HFFc6 (cell line): ENCODE measurements at regions not wholly inside any gene's neighbourhood (a gene's known extent, or its start where the extent isn't known, plus 50 kb on each side); places are given as distances from the start of the nearest gene placed in this dataset.

Experiments
- DNase-seq: peaks from one replicate; pipeline ENCODE4 v3.0.0-alpha.2; 2018
- H3K27ac Mint-ChIP-seq: 2 replicates; pipeline ENCODE4 v1.8.0; 2020; ENCODE audit warnings: mild to moderate bottlenecking, mixed read lengths
- H3K27me3 Mint-ChIP-seq: 2 replicates; pipeline ENCODE4 v1.8.0; 2021; ENCODE audit warnings: mild to moderate bottlenecking, moderate library complexity, mixed read lengths; ENCODE audit not compliant: insufficient read depth
- H3K36me3 Mint-ChIP-seq: 2 replicates; pipeline ENCODE4 v1.8.0; 2021; ENCODE audit warnings: low read depth, mixed read lengths
- H3K4me1 Mint-ChIP-seq: 2 replicates; pipeline ENCODE4 v1.8.0; 2020; ENCODE audit warnings: low read depth, mixed read lengths
- H3K4me3 Mint-ChIP-seq: 2 replicates; pipeline ENCODE4 v1.8.0; 2020; ENCODE audit warnings: mild to moderate bottlenecking, moderate library complexity, mixed read lengths
- H3K9me3 Mint-ChIP-seq: 2 replicates; pipeline ENCODE4 v1.8.0; 2020; ENCODE audit warnings: mild to moderate bottlenecking, mixed read lengths
- TF ChIP-seq, protein P1 (sequence below): fragments of 200-600 bp; sonication (generic); IDR thresholded peaks from 2 replicates; pipeline ENCODE4 v1.5.0; 2021; ENCODE audit warnings: antibody characterized with exemption, mild to moderate bottlenecking

- TF ChIP-seq, protein P1, sequence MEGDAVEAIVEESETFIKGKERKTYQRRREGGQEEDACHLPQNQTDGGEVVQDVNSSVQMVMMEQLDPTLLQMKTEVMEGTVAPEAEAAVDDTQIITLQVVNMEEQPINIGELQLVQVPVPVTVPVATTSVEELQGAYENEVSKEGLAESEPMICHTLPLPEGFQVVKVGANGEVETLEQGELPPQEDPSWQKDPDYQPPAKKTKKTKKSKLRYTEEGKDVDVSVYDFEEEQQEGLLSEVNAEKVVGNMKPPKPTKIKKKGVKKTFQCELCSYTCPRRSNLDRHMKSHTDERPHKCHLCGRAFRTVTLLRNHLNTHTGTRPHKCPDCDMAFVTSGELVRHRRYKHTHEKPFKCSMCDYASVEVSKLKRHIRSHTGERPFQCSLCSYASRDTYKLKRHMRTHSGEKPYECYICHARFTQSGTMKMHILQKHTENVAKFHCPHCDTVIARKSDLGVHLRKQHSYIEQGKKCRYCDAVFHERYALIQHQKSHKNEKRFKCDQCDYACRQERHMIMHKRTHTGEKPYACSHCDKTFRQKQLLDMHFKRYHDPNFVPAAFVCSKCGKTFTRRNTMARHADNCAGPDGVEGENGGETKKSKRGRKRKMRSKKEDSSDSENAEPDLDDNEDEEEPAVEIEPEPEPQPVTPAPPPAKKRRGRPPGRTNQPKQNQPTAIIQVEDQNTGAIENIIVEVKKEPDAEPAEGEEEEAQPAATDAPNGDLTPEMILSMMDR, result no peak
- no peaks in the 10 kb centered on the region for H3K36me3 Mint-ChIP-seq
- peaks cover 5% of the 10 kb centered on the region for H3K27me3 Mint-ChIP-seq
- no peak for DNase-seq
- no peak overlapping the region for H3K27ac Mint-ChIP-seq
- no peak overlapping the region for H3K4me3 Mint-ChIP-seq
- H3K4me1 Mint-ChIP-seq, result no peaks in the 10 kb centered on the region
- no peaks in the 10 kb centered on the region for H3K9me3 Mint-ChIP-seq
Observed at GRCh38 chr9:129400001-129400970, 220.6 kb downstream of the C9orf50 start.

- TF ChIP-seq, protein P1, result no peak
- H3K27me3 Mint-ChIP-seq, result peaks cover 5% of the 10 kb centered on the region
- no peak overlapping the region for H3K27ac Mint-ChIP-seq
- no peak overlapping the region for H3K4me3 Mint-ChIP-seq
- DNase-seq, result no peak
- no peaks in the 10 kb centered on the region for H3K9me3 Mint-ChIP-seq
- no peaks in the 10 kb centered on the region for H3K36me3 Mint-ChIP-seq
- no peaks in the 10 kb centered on the region for H3K4me1 Mint-ChIP-seq
Observed at GRCh38 chr9:129399634-129399990, 221.3 kb downstream of the C9orf50 start.

DNA sequence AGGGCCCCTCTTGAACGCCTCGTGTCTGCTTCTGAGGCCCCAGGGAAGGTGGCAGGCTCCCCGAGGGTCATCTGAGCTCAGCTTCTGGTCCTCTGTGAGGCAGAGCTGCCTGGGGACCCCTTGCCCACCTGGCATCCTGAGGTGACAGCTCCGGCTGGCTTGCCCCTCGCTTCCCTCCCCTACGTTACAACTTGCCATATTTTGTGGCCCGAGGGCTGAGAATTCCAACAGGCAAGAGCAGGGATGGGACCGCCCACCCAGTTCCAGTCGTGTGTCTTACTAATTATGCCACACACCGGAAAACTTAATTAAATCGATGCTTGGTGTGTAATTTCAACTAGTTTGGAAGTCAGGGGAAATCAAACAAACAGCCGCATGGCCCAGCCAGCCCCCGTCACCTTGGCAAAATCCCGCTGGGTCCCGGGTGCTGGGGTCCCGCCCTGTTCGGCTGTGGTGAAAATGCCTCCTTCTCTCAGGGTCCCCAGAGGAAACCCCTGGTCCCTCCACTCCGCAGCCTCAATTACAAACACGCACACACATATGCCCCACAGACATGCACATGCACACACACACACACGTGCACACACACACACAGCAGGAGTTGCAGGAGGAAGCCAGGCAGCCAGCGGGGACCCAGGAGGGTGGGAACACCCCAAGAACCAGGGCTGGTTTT lies 221.0 kb upstream of the IER5L start:
- TF ChIP-seq, protein P1, result no peak
- H3K27ac Mint-ChIP-seq, result no peak overlapping the region
- no peaks in the 10 kb centered on the region for H3K9me3 Mint-ChIP-seq
- H3K27me3 Mint-ChIP-seq, result peaks cover 5% of the 10 kb centered on the region
- H3K4me3 Mint-ChIP-seq, result no peak overlapping the region
- H3K4me1 Mint-ChIP-seq, result no peaks in the 10 kb centered on the region
- no peak for DNase-seq
- no peaks in the 10 kb centered on the region for H3K36me3 Mint-ChIP-seq

DNA sequence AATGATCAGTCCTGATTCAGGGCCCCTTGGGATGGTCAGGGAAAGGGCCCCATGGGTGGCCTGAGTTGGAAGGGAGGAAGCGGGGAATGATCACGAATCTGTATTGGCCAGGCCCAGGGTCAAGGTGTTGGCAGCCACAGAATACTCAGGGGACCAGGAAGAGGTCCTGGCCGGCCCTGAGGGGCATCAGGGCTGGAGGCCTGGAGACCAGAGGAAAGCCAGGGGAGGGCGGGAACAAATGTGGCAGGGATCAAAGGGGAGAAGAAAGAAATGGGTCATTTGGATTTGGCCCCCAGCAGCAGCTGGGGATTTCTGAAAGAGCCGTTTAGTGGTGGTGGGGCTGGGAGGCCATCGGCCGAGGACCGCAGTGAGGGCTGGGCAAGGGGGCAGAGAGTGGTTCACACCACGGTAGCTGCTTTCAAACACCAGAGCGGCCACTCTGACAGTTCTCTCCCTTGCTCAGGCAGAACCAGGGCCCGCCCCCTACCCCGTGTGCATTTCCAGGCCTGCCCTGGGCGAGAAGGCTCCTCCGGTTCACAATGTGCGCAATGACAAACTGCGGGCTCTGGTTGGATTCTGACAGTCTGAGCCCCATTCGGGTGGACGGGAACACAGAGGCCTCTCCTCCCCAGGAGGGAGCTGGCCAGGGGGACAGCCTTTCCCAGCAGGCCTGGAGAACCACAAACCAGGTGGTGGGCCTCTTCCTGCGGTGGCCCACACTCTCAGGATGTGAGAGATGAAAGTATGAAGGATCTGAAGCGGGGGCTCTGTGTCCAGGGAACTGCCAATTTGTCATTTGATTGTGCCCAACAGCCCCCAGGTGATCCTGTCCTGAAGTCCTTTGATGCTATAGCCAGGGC lies 220.3 kb upstream of the IER5L start:
- H3K9me3 Mint-ChIP-seq, result no peaks in the 10 kb centered on the region
- no peak for DNase-seq
- H3K27ac Mint-ChIP-seq, result no peak overlapping the region
- H3K4me3 Mint-ChIP-seq, result no peak overlapping the region
- H3K36me3 Mint-ChIP-seq, result no peaks in the 10 kb centered on the region
- TF ChIP-seq, protein P1, result no peak
- peaks cover 2% of the 10 kb centered on the region; the same call in 1 of the 2 replicates for H3K27me3 Mint-ChIP-seq
- H3K4me1 Mint-ChIP-seq, result no peaks in the 10 kb centered on the region

DNA sequence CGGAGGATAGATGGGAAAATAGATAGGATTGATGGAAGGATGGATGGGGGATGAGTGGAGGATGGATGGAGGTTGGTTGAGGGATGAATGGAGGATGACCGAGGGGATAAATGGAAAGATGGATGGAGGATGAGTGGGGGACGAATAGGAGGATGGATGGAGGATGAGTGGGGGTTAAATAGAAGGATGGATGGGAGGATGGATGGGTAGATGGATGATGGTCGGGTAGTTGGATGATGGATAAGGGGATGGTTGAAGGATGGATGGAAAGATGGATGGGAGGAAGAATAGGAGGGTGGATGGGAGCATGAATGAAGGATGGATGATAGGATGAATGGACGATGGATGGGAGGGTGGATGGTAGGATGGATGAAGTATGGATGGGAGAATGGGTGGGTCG lies 219.3 kb upstream of the IER5L start:
- no peak for DNase-seq
- no peaks in the 10 kb centered on the region for H3K4me1 Mint-ChIP-seq
- TF ChIP-seq, protein P1, result no peak
- H3K36me3 Mint-ChIP-seq, result no peaks in the 10 kb centered on the region
- H3K9me3 Mint-ChIP-seq, result no peaks in the 10 kb centered on the region
- no peak overlapping the region for H3K27ac Mint-ChIP-seq
- H3K27me3 Mint-ChIP-seq, result peaks cover 2% of the 10 kb centered on the region
- no peak overlapping the region for H3K4me3 Mint-ChIP-seq
